Bronchial epithelial cell (primary cell): ENCODE measurements at regions not wholly inside any gene's neighbourhood (a gene's known extent, or its start where the extent isn't known, plus 50 kb on each side); places are given as distances from the start of the nearest gene placed in this dataset.

ENCODE experiments used
- DNase-seq: peaks from one replicate; pipeline ENCODE4 v3.0.0-alpha.2; 2010; ENCODE audit warnings: low read depth
- FAIRE-seq: peaks from 2 replicates; lab custom pipeline; 2011; peaks lifted over from hg19 to GRCh38; lab: Jason Lieb, UNC
- H3K27me3 ChIP-seq: 2 replicates; pipeline ENCODE4 v1.5.1; 2011; ENCODE audit warnings: low read length; ENCODE audit not compliant: control insufficient read depth, insufficient read depth
- H3K36me3 ChIP-seq: 2 replicates; pipeline ENCODE4 v1.5.1; 2011; ENCODE audit warnings: low read length; ENCODE audit not compliant: control insufficient read depth, insufficient read depth
- H3K4me3 ChIP-seq: 2 replicates; pipeline ENCODE4 v1.5.1; 2011; ENCODE audit warnings: mild to moderate bottlenecking, low read depth, low read length, control low read depth
- TF ChIP-seq, protein P1 (sequence below): IDR thresholded peaks from 2 replicates; pipeline ENCODE4 v1.5.1; 2011; ENCODE audit warnings: mild to moderate bottlenecking, moderate library complexity, low read length, control low read depth, inconsistent platforms; ENCODE audit not compliant: insufficient read depth, severe bottlenecking

DNA sequence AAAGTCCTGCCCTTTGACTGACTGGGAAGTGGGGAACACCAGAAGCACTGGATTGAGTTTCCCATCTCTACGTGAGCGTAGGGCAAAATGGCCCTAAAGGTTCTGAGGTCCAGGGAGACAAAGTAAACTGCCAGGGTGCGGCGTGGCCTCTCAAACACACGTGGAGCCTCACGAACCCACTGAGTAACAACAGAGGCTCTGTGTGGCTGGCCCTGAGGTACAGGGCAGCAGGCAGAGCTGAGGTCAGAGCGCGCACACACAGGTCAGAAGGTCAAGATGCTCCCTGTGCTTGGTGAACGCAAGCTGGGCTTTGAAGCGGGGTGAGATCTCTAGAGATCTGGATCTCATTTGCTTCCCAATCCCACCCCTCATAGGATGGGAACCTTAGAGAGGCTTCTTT lies 99.0 kb upstream of the ZMIZ1 start:
- DNase-seq (no peak), FAIRE-seq (no peak)
- TF ChIP-seq, protein P1, sequence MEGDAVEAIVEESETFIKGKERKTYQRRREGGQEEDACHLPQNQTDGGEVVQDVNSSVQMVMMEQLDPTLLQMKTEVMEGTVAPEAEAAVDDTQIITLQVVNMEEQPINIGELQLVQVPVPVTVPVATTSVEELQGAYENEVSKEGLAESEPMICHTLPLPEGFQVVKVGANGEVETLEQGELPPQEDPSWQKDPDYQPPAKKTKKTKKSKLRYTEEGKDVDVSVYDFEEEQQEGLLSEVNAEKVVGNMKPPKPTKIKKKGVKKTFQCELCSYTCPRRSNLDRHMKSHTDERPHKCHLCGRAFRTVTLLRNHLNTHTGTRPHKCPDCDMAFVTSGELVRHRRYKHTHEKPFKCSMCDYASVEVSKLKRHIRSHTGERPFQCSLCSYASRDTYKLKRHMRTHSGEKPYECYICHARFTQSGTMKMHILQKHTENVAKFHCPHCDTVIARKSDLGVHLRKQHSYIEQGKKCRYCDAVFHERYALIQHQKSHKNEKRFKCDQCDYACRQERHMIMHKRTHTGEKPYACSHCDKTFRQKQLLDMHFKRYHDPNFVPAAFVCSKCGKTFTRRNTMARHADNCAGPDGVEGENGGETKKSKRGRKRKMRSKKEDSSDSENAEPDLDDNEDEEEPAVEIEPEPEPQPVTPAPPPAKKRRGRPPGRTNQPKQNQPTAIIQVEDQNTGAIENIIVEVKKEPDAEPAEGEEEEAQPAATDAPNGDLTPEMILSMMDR: no peak
- Histone ChIP-seq H3K4me3 (no peak overlapping the region), H3K27me3 (no peaks in the 10 kb centered on the region), H3K36me3 (no peaks in the 10 kb centered on the region)

DNA sequence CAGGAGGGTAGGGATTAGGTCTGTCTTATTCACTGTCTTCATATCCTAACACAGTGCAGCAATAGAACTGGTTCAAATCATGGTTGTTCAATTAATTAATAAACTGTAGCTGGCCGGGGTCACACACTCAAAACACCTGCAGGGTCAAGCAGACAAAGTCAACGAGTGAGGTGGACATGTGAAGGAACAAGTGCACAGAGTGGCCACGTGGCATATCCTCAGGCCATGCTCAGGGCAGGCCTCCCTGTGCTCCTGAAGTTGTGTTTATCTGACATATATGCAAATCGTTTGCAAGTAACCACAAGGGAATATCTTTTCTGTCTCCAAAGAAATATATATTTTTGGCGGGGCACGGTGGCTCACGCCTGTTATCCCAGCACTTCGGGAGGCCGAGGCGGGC lies 98.5 kb upstream of the ZMIZ1 start:
- H3K4me3 ChIP-seq: no peak overlapping the region
- DNase-seq: no peak

DNA sequence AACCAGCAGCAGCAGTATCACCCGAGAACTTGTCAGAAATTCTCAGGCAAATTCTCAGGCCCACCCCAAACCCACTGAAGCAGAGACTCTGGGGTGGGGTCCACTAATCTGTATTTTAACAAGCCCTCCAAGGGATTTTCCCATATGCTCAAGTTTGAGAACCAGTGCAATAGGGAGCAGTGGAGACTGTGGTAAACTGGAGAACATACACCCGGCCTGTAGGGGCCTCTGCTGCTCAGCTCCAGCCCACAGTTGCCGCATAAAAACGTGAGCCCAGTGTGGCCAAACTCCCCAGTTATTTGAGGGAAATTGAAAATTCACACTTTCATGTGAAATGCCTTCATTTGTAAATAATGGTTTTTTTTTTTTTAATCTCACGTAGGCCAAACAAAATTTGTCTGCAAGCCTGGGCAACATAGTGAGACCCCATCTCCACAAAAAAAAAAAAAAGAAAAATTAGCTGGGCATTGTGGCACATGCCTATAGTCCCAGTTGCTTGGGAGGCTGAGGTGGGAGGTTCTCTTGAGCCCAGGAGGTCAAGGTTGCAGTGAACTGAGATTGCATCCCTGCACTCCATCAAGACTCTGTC lies 97.6 kb upstream of the ZMIZ1 start:
- no peak for DNase-seq
- TF ChIP-seq, protein P1: no peak
- Histone ChIP-seq H3K4me3 (no peak overlapping the region), H3K36me3 (no peaks in the 10 kb centered on the region), H3K27me3 (no peaks in the 10 kb centered on the region)
- FAIRE-seq: no peak

More for the DNA sequence above, 98.5 kb upstream of the ZMIZ1 start:
- FAIRE-seq: no peak
- no peaks in the 10 kb centered on the region for H3K27me3 ChIP-seq
- TF ChIP-seq, protein P1: no peak
- no peaks in the 10 kb centered on the region for H3K36me3 ChIP-seq

DNA sequence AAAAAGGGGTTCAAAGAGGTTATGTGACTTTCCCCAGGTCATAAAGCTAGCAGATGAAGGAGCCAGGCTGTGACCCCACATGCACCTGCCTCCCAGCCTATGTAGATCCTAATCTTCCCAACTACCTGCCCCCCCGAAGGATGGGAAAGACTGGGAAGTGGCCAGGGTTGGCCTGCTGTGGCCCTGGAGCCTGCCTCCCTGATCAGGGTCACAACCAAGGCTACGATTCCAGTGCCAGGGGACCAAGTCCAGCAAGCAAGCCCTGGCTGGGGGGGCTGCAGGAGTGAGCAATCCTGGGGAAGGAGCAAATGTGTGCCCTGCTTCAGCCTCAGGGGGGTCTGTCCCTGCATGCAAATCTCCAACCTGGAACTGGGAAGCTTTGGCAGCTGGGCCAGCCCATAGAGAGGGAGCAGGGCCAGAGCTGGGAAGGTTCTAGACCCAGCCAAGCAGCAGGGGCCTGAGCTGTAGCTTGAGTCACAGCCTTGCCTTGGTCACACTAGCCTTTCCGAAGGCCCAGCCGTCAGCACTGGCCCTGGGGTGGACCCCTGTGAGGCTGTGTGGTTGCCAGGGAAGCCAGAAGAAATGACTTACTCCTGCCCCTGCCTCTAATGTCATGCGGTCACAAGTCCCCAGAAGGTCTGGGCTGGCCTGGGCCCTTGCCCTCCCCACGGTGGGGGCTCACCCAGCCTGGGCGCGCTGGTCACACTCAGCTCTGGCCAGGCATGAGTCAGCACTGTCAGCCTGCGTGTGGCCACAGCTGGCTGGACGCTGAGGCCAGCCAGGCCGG lies 96.4 kb upstream of the ZMIZ1 start:
- no peaks in the 10 kb centered on the region for H3K27me3 ChIP-seq
- no peak overlapping the region for H3K4me3 ChIP-seq
- no peaks in the 10 kb centered on the region for H3K36me3 ChIP-seq
- DNase-seq (no peak), FAIRE-seq (no peak)
- TF ChIP-seq, protein P1: no peak

DNA sequence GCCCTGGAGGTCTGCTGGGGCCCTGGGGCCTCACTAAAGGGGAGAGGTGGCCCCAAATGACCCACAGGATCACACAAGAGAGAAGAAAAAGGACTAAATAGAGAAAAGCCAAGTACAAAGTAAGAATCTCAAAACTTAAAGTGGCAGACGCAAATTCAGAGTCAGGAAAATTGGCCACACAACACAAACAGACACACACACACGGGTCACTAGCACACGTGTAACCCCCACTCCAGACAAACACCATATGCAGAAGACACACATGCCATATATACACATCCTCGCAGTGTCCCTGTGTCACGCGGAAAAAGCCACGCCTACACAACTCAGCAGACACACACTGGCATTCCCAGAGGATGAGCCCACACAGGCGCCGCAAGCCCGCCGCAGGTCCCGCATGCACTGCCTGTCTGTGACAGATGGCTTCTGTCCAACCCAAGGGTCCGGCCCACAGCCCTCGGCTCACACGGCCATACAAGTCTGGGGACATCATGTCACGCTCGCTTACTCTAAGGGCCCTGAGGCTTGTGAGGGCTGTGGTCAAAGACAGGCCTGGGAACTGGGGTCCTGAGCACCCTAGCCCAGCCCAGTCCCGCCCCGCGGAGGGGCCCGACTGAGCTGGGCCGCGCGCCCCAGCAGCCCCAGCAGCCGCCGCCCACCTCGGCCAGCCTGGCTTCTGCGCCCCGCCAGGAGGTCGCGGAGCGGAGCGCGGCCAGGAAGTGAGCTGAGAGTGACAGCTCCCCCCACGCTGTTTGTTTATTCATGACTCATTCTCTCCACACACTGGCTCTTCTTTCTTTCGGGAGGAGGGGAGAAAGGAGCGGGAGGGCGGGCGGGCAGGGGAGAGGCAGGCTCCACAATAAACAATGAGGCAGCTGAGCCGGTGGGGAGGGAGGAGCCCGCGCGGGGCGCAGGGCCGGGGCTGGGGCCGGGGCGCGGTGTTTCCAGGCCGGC lies 95.5 kb upstream of the ZMIZ1 start:
- Histone ChIP-seq H3K4me3 (peak overlapping the region; percentile 38), H3K27me3 (no peaks in the 10 kb centered on the region), H3K36me3 (no peaks in the 10 kb centered on the region)
- DNase-seq (peak; percentile 82), FAIRE-seq (no peak)
- TF ChIP-seq, protein P1: no peak
